ENCODE measurements at regions not wholly inside any gene's neighbourhood (a gene's known extent, or its start where the extent isn't known, plus 50 kb on each side); places are given as distances from the start of the nearest gene placed in this dataset.
"Not testable (repeated sequence)": the region's sequence is repeated elsewhere in the genome, so short reads cannot be mapped to it uniquely, and the experiment has no call there.

DNA sequence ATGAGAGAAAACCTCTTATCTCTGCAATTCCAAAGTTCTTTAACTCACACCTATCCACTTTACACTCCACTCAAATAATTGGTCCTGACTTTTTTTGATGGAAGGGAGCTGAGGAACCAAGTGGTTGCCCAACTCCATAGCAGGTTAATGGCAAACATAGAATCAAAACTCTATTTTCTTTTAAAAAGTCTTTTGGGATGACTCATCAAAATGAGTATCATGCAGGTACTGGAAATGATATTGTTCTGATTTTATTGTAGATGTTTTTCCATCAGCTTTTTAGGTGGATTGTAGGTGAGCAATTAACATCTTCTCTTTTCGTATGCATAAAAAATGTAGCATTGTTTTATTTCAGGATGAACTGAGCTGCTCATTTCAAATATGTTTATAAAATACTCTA lies 239.5 kb downstream of the SATB1 start:
- no peak for FAIRE-seq

DNA sequence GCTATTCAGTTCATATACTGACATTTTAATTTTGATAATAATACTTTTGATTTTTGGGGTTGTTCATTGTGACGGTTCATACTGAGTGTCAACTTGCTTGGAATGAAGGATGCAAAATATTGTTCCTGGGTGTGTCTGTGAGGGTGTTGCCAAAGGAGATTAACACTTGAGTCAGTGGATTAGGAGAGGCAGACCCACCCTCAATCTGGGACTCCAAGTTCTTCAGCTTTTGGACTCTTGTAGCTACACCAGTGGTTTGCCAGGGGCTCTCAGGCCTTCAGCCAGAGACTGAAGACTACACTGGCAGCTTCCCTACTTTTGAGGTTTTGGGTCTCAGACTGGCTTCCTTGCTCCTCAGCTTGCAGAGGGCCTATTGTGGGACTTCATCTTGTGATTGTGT lies 242.2 kb downstream of the SATB1 start:
- FAIRE-seq = not testable (repeated sequence)

DNA sequence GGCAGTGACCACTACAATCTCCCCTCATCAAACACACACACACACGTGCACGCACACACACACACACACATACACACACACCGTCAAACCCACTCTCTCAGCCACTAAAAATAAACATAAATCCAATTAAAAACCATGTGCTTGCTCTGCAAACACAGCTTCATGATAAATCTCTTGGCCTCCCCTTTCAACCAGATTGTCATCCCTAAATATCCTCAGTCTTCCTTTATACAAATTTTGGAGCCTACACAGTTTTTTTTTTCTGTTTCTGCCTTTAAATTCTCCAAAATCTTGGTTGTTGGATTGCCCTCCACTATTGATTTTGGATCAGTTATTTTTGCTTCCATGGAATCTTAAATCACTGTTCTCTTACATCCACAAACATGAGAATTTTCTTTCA lies 245.6 kb downstream of the SATB1 start:
- no peak for FAIRE-seq

DNA sequence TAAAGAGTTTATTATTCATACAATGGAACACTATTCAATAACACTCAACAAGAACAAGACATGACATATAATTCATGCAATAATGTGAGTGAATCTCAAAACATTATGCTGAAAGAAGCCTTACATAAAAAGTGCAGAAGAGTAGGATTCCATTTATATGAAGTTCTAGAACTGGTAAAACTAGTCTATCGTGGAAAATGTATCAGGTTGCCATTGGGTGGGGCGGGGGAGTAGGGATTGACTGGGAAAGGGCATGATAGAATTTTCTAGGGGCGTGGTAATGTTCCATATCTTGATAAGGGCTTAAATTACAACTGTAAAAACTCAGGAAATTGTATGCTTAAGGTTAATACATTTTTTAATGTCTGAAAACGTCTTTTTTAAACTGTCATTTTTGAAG lies 247.9 kb downstream of the SATB1 start:
- FAIRE-seq = no peak

DNA sequence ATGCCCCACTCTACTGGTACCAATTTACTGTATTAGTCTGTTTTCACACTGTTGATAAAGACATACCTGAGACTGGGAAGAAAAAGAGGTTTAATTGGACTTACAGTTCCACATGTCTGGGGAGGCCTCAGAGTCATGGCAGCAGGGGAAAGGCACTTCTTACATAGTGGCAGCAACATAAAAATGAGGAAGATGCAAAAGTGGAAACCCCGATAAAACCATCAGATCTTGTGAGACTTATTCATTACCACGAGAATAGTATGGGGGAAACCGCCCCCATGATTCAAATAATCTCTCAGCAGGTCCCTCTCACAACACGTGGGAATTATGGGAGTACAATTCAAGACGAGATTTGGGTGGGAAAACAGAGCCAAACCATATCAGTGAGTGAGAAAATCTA lies 251.2 kb downstream of the SATB1 start:
- FAIRE-seq = not testable (repeated sequence)

DNA sequence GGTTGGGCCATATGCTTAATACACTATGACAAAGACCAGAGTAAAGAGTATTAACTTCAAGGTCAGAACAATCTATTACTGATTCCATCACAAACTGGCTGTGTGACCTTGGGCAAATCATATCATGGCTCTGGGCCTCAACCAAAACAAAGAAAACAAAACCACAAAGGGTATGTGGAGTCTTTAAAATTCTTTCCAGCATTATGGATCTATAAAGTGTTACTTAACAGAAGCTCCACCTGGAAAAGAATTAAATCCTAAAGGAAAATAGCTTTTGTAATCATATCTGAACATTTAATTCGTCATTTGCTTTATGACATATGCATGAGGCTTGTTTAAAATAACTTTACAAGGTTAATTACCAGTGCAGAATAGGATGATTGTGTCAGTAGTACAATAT lies 265.5 kb downstream of the SATB1 start:
- FAIRE-seq = no peak

DNA sequence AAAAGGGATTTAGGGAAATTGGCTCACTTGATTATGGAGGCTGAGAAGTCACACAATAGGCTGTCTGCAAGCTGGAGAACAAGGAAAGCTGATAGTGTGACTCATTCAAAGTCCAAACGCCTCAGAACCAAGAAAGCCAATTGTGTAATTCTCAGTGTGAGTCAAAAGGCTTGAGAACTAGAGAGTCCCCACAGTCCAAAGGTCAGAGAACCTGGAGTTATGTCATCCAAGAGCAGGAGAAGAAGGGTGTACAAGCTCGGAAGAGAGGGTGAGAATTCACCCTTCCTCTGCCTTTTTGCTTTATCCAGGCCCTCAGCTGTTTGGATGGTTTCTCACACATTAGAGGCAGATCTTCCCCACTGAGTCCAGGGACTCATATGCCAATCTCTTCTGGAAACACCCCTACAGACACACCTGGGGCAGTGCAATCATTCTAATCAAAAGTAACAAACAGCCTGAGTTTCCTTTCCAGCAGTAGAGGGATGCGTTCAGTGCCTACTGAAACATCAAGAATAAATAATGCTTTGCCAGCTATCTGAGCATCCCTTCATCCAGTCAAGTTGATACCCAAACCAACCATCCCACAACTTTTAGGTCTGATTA lies 271.5 kb downstream of the SATB1 start:
- no peak for FAIRE-seq

DNA sequence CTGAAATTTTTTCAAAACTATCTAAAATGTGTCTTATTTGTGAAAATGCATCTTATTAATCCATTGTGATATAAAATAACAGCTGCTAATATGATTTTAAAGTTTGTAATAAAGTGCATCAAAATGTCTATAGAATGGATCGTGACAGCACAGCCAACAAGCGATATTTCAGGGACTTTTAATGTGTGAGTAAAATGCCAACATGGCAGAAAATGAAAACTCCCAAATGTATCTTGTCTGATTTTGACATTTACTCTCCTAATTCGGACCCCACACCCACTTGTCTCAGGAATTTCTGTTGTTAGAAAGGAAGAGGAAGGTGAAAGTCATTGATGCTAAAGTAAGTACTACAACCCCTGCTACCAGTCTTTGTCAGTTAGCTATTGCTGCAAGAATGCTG lies 273.9 kb downstream of the SATB1 start:
- FAIRE-seq = no peak

DNA sequence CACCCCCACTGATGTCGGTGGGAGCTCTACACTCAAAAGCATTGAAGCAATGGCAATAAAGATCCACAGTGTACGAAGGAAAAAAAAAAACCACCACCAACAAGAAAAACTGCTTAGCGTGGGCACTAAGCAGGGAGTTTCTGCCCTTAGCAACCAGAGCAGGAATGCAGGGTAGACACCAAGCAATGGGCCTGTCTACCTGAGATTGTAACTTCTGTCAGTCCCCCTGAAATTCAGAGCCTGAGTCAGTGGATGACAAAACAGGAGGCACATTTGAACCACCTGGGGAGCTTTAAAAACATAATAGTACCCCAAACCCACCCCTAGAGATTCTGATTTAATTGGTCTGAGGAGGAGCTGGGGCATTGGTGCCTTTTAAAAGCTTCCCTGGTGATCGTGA lies 275.2 kb downstream of the SATB1 start:
- FAIRE-seq = no peak

DNA sequence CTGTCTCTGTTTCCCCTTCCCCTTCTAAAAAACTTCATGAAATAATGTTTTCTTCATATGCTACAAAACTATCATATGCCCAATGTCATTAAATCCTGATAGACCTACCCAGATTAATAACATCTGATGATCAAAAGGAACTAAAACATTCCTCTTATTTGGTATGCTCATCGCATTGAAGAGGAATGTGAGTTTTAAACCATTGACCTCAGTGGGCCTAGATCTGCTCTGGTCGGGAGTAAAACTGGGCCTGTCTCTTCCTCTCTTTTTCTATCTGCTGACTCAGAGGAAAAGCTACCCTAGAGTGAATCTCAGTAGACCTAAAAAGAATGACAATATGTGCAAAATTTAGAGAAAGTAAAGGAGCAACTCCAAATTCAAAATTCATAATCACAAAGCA lies 275.8 kb downstream of the SATB1 start:
- no peak for FAIRE-seq

DNA sequence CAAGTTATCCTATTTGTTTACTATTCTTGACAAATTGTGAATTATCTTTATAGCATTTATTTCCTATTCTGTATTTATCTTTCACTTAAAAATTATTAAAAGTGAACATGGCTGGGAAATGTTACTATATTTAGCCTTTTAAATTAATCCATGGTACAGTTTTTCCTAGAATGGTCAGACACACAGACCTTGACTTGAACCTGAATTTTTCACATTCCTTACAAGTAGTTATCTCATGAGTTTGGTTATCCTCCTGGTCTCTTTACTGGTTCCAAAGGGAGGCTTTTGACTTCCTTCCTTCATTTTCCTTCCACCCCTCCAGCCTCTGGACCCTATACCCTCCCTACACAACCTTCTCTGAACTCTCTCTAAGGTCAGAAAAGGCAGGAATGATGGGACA lies 280.6 kb downstream of the SATB1 start:
- FAIRE-seq = no peak

DNA sequence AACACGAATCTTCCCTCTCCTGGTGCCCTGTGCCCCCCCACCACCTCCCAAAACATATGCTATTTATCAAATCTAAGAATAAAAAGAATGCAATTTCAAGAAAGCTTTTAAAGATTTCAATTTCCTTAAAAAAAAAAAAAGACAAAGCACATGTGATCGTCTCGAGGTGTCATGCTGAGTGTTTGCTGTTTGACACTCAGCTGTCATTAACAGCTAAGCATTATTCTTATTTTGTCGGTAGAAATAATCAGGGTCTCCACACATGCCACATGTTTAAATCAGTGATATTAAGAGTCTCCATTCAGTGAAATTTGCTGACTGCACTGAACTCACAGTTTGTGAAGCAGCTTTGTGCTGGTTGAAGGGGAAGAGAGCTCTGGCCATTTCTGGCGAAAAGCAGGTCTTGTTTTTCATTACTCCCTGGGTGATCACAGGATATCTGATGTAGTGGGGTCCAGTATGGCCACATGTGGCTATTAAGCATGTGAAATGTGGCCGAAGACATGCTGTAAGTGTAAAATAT lies 281.8 kb downstream of the SATB1 start:
- no peak for FAIRE-seq

DNA sequence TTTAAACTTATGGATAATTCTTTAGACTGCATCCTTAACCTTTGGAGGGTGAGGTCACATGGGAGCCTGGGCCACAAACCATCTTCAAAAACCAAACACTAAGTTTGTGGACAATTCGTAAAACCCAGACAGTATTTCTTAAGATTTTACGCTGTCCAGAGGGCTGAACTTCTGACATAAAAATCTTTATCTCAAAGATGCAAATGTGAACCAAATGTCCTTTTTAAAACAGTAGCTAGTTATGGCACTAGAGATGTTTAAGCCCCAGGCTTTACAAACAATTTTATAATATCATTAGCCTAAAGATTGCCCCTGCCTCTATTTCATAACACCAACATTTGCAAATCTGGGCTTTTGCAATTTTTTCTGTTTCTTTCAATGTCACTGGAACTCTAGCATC lies 287.2 kb downstream of the SATB1 start:
- no peak for FAIRE-seq

DNA sequence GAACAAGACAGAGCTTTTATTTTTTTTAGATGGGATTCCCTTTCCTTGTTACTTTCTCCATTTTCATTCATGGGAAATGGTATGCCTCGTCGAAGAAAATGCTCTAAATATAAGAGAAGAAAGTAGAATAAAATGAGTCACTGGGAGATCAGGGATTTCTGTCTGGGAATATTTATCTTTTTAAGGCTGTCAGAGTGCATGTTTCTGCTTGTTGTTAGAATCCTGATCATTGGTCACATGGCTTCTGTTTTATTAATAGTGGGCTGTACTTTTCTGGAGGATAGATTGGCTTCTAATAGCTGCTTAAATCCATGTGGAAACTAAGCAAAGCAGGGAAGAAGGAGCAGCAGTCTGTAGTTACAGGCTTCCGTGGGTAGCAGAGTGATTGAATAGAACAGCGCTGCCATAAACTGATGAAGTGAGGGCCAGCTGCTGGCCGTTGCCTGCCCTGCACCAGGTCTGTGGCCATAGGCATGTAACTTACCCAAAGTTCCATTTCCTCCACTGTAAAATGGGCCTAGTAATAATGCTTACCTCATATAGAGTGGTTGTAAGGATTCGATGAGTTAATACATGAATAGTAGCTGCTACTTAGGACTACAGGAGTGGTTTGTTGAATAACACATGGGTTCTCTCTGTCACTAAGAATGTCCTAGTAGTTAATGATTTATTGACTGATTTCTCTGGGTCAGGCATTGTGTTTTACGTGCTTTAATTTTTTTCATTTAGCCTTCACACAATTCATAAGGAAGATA lies 289.9 kb downstream of the SATB1 start:
- FAIRE-seq = no peak

DNA sequence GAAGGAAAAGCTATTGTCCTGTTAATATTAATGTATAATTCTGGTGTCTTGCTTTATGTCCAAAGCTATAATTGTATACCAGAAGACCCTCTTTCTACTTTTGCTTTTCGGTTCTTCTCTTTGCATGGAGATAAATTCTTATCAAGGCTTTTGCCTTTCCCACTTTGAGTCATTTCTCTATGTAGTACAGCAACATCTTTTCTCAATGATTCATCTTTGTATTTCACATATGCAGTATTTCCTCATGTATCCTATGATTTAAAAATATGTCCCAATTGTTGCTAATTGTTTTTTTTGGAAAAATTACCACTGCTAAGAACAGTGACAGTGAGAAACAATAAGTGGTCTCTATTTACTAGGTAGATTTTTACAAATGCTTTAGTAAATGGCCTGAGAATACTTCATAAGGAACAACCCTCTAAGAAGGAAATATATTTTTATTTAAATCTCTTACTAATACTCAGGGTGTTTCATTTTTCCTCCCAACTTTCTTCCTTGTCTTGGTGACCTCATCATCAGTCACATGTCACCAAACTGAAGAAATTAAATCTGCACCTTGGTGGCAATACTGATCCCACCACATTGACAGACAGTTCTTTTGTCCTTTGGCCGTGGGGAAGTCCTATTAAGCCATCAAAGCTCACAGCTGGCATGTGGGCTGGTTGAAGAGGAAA lies 290.6 kb downstream of the SATB1 start:
- FAIRE-seq = no peak

DNA sequence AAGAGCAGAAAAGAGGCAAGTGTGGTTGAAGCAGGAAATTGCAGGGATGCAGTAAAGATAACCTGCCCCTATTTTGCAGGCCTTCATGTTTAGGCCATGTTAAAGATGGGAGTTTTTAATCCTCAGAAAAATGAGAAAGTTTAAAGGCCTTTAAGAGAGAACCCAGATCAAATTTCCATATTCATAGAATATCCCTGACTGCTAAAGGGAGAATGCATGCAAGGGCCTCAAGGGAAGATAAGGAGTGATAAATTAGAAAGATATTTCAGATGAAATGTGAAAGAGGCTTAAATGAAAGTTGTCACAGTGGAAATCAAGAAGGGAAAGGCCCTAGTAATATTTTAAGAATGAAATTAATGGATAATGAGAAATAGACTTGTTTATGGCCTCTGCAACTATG lies 292.1 kb downstream of the SATB1 start:
- FAIRE-seq = no peak

DNA sequence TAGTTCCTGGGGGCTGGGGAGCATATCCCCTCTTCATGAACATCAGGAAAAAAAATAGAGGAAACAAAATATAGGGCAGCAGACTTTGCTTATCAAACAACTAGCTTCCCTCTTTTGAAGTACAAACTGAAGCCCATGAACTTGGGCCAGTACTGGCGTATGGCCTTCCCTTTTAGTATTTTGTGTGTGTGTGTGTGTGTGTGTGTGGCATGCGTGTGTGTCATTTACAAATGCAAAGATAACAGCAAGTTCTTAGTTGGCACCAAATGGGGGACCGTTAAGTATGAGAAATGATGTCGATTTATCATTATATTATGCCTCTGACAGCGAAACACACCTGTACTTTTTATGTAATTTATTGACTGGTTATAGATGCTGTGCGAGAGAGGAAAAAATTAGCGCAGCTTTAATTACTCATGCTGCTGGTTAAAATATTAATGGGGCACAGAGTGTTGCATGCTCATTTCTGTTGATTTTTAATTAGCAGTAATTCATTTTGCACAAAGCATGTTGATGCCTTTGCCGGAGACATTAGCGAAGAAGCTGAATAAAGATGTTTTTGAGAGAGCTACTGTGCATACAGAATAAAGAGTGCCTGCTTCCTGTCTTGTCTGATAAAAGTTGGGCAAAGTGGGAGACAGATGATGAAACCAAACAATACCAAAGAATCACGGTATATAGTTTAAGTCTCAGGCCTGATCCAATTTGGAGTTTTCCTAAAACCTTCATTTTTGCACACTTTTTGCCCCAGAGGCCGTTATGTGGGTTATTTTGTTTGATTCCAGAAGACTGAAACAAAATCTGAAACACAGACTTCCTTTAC lies 297.1 kb downstream of the SATB1 start:
- no peak for FAIRE-seq

DNA sequence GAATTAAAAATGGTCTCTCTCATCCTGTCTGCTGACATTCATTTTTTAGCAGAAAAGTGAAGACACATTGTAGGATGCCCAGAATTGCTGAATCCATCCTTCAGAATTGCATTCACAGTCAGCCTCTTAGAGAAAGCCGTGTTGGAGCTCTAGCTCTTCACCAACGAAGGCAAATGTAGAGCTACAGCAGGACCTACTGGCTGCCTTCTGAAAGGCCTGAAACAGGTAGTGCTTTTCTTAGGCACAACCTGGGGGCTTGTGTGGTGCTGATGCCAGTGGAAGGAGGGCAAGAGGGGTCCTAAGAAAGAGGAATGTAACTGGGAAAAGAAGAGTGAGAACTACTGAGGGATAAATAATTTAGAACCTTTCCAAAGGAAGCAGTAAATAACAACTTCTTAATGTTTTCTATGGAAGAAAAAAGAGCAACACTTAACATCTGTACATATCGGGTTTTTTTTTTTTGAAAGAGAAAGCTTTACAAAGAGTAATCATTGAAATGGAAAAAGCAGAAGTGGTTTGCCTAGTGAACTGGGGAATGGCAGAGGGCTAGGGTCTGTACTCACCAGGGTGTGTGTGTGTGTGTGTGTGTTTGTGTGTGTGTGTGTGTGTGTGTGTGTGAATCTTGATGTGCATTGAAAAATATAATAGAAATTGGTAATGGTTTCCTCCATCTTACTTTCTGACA lies 297.8 kb downstream of the SATB1 start:
- no peak for FAIRE-seq

DNA sequence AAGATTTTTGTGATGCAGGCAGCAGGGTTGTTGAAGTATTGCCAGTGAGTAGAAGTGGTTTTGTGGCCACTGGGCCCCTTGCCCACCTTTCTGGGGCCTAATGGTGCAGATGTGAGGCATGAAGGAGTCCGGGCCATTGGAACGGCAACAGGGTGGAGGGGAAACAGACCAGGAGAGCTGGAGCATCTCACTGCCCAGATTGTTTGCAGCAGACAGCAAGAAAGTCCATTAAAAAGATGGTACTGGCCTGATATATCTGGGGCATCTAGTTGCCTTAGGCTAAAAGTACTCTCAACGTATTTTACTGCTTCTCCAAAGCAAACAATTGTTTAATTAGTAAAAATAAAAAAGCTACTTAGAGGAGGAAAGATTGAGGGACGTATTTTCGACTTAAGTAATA lies 298.4 kb downstream of the SATB1 start:
- FAIRE-seq = no peak

DNA sequence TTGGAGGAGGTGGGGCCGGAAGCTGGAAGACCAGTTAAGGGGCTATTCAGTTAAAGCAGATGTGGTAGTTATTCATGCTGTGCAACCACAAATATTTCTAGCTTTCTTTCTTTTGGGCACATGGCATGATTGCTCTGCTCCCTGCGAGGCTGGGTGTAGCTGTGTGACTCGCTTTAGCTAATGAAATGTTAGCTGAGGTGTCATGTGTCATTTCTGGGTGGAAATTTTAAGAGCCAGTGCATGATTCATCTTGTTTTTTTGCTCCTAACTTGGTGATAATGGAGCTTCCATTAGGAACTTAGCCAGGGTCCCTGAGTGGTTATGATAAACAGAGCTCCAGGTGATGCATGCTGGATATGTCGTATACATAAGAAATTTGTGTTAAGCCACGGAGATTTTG lies 300.6 kb downstream of the SATB1 start:
- no peak for FAIRE-seq

DNA sequence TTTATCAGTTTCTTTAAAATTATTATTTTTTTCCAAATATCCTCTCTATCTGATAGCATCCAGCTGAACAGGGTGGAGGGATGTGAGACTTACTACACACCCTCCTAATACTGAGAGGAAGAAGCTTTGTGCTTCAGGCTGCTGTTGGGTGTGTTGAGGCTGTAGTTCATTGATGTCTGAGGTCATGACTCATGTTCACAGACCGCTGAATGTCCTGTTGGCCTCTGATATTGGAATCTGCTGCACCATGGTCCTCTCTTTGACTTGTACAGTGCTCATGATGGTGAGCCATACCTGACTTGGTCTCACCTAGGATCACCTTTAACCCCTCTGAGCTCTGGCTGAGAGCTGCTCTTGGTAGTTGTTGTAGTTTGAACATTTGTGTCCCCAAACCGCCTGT lies 302.9 kb downstream of the SATB1 start:
- no peak for FAIRE-seq

DNA sequence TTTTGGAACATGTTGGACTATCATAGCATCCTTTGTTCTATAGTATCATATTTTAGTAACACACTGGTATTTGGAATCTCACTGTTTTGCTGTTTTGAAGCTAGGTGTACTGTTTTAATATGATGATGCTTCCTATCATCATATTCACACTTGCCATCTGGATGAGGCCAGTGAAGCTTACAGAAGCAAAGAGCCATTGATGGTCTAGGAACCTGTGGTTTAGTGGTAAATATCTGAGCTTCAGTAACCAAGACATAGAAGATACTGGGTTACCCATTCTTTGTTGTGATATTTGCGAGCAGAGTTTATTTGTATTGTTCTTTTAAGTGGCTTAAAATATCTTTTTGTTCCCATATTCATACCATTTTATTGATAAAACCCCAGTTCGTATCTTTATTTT lies 304.1 kb downstream of the SATB1 start:
- no peak for FAIRE-seq

DNA sequence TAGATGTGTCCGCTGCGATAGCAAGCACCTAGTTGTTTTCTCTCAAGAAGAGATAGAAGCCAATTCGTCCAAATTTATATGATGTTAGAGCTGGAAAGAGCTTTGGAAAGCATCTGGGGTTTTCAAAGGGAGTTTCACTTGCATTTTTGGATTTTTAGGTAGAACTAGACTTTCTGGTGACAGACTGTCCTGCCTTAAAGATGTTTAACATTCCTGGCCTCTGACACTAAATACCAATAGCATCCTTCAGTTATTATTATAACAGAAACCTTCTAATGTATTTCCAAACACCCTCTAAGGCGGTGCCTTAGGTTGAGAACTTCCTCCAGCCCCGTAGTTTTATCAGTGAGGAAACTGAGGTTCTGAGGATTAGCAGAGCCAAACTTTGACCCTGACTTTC lies 305.3 kb downstream of the SATB1 start:
- FAIRE-seq = no peak

Data from colon (tissue), 2 donors.